ENCODE measurements at regions not wholly inside any gene's neighbourhood (a gene's known extent, or its start where the extent isn't known, plus 50 kb on each side); places are given as distances from the start of the nearest gene placed in this dataset.
"Not testable (repeated sequence)": the region's sequence is repeated elsewhere in the genome, so short reads cannot be mapped to it uniquely, and the experiment has no call there.

DNA sequence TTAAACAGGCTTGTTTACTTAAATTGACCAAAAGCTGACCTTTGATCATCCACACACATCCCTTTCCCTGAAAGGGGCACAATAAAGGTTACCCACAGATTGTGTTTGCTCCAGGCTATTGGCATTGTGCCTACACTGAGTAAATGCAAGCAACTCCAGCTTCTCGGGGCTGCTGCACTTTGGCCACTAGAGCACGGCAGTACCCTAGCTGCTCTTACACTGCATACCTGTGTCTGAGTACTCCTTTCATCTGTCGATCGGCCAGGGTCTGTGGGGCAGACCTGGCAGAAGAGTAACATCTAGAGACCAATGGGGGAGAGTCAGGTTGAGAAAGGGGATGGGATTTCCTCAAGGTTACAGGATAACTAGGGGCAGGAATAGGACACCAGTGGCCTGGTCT is 281.9 kb upstream of the NMUR2 start:
- POLR2A ChIA-PET, result no interaction called here
- CTCF ChIA-PET, result no interaction called here

DNA sequence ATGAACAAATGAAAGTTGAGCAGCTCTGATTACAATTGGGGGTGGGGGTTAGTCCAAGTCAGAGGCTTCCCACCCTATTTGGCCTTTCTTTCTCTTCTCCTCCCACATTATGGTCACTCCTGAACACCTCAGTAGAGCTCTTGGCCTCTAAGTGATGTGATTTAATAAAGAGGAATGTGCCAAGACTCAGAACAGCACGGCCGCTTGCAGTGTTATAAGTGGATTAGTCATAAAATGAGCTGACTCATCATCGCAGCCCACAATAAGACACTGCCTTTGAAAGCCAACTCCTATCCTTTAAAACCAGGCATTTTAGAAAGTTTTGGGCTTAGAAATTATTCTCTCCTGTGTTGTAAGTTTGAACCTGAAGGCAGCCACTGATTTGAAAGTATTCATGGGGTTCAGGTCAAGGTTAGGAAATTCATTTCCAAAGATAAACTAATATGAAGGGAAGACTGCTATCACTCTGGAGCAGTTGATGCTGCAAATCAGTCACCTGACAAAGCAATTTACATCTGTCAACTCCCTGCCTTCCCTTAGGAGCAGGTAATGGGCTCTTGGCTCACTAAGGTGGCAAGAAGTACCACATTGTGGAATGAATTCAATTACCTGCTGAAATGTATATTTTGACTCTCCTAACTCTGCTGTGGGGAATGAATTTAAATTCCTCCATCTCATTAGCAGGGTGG is 283.6 kb upstream of the NMUR2 start:
- ChIA-PET CTCF (no interaction called here), POLR2A (no interaction called here)

DNA sequence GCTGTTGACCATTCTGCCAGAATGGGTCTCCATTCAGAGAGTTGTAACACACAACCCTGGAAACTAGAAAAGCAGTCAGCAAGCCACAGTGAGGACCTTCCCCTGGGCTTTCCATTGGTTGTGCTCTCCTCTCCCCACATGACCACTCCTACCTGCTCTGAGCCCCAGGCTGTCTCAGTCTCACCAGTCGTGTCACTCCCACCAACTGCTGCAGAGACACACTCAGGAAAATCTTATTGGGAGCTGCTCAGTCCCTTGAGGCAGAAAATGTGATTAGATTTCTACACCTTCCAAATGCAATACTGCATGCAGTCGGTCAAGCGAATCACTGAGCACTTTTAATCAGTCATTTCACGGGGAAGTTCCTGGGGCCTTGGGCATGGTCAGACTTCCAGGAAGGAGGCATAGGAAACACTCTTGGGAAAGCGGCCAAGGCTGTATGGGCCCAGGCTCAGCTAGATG is 284.2 kb upstream of the NMUR2 start:
- POLR2A ChIA-PET, result no interaction called here
- CTCF ChIA-PET, result no interaction called here

DNA sequence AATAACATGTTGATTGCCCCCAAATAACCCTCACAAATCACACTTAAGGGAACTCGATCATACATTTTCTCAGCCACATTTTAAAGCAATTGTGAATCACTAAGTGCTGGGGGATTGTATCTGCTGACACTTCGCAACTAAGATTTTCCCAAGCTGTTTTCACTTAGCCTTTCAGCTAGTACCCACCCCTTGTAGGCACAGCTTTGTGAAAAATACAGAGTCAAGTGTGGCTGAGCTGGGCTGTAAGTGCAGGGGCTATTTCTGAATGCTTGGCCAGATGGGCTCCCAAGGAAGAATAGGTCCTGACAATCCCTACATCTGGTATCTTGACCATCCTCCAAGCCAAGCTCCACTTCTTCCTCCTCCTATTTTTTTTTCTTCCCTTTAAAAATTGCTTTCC is 289.2 kb upstream of the NMUR2 start:
- CTCF ChIA-PET, result no interaction called here

DNA sequence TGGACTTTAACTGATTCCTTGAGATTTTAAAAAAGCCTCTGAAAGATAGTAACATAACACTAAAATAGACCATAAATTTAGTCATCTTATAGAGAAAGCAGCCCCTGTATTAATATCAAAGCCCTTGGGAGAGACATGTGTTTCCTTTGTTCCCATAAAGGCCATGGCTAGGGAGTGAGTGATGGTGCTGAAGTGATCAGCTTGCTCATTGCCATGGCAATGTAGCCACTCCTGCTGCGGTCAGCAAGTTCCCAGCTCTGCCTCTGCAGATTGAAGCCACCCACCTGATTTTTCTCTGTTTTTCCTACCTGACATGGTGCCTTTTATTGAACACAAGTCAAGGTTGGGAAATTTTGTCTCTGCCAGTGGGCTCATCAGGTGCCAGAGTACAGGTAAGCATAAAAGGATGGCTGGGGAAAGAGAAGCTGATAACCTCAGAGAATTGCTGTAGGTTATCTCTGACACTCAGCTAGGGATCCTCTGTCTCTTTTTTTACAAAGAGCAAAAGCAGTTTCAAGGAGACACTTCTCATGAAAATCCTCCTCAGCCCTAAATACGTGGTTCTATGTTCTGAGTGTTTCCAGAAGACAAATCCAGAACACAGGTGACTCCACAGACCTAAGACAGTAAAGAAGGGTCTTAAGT is 296.3 kb upstream of the NMUR2 start:
- ChIA-PET CTCF (no interaction called here), POLR2A (no interaction called here)

More for the DNA sequence above, 289.2 kb upstream of the NMUR2 start:
- POLR2A ChIA-PET, result no interaction called here

DNA sequence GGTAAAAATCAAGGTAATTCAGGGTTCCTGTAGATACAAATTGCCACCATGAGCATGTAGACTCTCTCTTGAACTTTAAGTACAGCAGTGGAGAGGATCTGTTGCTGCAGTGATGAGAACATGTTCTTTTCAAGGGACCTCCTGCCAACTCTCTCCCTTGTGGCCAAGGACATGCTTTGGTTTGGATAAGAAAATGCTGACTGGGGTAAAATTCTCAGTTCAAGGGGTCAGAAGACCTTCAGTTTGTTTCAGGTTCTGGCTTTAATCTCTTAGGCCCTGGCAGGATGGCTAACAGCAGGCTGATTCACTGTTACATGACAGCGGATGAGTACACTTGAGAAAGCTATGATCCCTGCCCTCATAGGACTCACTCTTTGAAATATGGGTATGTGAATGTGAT is 299.2 kb upstream of the NMUR2 start:
- ChIA-PET CTCF (no interaction called here), POLR2A (no interaction called here)

DNA sequence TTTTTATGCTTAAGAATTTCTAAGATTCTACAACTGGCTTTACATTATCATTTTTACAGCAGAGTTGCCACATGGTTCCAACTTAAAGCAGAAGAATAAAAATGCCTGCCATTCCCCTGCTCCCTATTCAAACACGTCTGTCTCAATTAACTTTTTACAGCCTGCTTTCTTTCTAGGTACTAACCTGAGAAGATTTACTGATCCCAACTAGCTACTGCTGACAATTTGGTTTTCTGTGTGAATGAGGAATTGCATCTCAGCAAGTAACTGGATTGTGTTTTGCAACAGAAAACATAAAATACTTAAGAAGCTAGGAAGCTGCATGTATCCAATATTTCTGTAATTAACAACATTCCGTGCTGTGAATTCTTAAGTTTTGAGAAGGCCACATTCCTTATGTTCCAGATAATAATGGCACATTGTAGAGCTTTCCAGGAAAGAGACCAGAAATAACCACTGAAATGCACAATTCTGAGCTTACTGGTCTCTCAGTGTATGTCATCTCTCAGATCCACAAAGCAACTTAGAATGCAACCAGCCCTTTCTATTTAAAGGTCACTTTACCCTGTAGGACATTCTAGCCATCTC is 306.8 kb upstream of the NMUR2 start:
- POLR2A ChIA-PET, result no interaction called here

DNA sequence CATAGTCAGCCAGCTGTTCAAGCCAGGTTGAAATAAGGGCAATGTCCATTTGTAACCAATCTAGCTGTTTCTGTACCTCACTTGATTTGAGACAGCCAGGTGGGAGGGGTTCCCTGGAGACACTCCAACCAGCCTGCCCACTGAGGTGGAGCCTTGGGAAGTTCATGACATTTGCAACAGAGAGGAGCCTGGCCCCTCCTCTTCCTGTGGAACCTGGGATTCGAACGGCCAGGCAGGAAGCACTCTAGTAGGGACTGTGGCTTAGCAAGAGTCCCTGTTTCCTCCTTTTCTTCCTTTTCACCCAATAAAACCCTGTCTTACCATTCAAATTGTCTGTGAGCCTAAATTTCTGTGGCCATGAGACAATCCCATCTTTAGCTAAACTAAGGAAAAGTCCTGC is 312.3 kb upstream of the NMUR2 start:
- CTCF ChIA-PET, result no interaction called here
- POLR2A ChIA-PET, result no interaction called here

More for the DNA sequence above, 306.8 kb upstream of the NMUR2 start:
- CTCF ChIA-PET, result no interaction called here

DNA sequence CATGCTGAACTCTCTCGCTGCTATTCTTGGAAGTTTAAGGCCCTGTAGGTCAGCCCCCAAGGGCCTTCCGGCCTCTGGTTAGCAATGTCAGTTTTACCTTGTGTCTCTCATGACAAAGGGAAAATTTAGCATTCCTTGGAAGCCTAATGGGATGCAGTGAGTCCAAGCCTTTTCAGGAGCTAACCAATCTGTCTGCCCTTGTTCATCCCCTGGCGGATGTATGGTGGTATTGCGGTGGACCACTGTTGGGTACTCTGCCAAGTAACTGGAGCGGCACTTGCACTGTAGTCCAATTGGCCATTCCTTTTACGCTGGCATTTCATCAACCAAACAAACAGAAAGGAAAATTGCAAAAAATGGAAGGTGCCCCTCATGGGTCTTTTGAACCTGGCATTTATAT is 318.4 kb upstream of the NMUR2 start:
- CTCF ChIA-PET, result no interaction called here

DNA sequence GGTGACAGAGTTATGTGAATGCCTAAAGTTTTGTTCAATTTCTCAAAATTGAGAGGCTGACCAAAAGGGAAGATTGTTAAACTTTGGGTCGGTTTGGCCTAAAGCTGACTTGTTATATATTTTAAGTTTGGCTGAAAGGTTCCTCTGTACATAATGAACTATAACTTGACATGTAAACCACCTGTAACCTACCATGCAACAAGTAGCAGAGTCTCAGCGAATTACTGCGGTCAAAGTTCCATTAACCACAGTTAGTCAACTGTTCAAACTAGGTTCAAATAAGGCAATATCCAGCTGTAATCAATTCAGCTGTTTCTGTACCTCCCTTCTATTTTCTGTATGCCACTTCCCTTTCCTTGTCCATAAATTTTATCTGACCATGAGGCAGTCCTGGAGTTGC is 325.1 kb upstream of the NMUR2 start:
- CTCF ChIA-PET, result no interaction called here
- POLR2A ChIA-PET, result no interaction called here

More for the DNA sequence above, 318.4 kb upstream of the NMUR2 start:
- POLR2A ChIA-PET, result no interaction called here

DNA sequence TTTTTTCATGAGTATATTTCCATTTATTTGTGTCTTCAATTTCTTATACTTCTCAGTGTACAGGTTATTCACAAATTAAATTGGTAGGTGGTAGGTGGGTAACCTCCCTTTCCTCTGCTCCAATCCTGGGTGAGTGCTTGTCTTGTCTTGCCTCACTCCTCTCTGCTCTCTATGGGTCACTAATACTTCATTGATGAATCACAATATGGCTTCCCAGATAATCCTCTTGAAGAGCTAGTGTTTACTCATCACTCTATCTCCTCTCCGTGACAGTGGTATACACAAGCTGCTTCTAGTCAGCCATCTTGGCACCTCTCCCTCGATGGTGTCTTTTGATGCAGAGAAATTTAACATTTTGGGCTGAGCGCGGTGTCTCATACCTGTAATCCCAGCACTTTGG is 331.8 kb upstream of the NMUR2 start:
- POLR2A ChIA-PET, result no interaction called here
- CTCF ChIA-PET, result no interaction called here

DNA sequence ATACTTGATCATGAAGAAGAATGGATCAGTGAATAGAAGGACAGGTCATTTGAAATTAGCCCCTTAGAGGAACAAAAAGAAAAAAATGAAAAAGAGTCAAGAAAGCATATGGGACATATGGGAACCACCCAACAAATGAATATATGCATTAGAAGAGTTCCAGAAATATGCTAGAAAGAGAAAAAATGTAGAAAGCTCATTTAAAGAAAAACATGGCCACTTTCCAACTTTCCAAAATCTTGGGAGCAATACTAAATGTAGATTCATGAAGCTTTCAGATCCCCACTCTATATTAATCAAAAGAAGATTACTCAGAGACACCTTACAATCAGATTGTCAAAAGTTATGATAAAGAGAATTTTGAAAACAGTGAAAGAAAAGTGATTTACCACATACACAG is 334.8 kb upstream of the NMUR2 start:
- POLR2A ChIA-PET, result no interaction called here
- CTCF ChIA-PET, result no interaction called here

DNA sequence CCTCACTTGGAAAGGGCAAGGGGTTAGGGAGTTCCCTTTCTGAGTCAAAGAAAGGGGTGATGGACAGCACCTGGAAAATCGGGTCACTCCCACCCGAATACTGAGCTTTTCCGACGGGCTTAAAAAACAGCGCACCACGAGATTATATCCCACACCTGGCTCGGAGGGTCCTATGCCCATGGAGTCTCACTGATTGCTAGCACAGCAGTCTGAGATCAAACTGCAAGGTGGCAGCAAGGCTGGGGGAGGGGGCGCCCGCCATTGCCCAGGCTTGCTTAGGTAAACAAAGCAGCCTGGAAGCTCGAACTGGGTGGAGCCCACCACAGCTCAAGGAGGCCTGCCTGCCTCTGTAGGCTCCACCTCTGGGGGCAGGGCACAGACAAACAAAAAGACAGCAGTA is 336.0 kb upstream of the NMUR2 start:
- POLR2A ChIA-PET, CTCF ChIA-PET: not testable (repeated sequence)

DNA sequence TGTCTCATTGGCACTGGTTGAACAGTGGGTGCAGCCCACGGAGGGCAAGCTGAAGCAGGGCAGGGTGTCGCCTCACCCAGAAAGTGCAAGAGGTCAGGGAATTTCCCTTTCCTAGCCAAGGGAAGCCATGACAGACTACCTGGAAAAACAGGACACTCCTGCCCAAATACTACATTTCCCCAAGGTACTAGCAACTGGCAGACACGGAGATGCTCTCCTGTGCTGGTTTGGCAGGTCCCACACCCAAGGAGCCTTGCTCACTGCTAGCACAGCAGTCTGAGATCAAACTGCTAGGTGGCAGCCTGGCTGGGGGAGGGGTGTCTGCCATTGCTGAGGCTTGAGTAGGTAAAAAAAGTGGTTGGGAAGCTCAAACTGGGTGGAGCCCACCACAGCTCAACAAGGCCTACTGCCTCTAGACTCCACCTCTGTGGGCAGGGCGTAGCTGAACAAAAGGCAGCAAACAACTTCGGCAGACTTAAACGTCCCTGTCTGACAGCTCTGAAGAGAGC is 382.7 kb upstream of the NMUR2 start:
- POLR2A ChIA-PET, CTCF ChIA-PET: not testable (repeated sequence)

DNA sequence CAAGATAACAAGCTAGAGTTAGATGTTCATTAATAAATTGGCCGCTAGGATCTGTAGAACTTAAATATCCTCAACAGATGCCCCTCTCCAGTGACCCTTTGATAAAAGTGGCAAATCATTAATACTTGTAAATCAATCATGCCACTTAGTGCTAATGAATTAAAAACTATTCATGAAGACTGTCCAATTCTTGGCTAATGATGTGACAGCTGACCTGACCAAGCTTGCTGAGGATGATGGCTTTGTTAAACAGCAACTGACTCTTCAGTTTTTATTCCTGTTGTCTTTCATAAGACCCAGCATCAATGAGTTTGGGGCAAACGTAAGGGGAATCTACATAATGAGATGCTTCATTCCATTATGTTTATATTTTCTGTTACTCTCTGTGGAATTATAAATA is 396.8 kb upstream of the NMUR2 start:
- ChIA-PET CTCF (no interaction called here), POLR2A (no interaction called here)

DNA sequence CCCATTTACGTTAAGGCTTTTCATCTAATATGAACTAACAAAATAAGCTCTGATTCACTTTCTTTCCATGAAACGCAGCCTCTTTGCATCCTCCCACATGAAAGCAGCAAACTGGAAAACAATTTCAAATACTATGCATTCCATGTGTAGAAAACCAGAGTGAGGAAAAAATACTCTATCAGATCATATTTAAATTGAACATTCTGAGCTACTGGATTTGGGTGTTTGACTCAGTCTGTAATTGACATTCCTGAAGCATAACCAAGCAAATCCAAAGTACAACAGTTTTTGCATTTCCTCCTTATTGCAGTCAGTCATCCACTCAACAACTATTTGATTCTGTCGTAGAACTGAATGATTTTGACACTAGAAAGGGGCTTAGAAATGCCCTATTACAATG is 399.1 kb upstream of the NMUR2 start:
- ChIA-PET CTCF (no interaction called here), POLR2A (no interaction called here)

DNA sequence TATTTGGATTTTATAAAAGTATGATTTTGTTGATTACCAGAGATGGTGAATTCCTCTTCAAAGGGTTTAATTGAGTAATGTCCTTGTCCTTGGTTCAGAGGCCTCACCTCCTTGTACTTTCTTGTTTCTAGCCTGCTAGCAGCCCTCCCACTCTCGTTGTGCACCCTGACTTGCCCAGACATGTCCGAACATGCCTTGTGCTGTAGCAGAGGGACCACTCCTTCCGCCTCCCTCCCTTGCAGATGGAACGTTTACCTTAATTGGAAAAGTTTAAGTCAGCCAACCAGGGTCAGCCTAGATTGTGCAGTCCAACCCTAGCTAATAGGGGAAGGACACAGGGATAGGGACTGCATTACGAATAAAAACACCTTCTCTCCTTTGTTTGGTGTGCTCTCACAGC is 406.9 kb upstream of the NMUR2 start:
- CTCF ChIA-PET, result no interaction called here
- POLR2A ChIA-PET, result no interaction called here

DNA sequence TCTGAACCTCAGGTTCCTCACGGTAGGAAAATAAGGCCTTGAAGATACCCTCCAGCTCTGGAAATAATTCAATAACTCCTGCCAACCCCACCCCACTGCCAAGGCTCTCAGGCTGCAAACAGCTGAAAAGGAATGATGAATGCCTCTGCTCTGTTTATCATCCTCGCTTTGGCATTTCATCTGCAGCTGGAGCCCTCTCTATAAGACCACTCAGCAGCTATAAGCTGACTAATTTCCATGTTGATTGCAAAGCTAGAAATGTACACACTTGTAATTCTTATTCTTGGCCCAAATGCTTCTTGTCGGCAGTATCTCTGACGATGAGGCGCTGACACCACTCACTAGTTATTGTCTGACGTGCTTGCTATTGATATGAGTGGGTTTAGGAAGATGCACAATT is 408.4 kb upstream of the NMUR2 start:
- CTCF ChIA-PET, result no interaction called here
- POLR2A ChIA-PET, result no interaction called here

DNA sequence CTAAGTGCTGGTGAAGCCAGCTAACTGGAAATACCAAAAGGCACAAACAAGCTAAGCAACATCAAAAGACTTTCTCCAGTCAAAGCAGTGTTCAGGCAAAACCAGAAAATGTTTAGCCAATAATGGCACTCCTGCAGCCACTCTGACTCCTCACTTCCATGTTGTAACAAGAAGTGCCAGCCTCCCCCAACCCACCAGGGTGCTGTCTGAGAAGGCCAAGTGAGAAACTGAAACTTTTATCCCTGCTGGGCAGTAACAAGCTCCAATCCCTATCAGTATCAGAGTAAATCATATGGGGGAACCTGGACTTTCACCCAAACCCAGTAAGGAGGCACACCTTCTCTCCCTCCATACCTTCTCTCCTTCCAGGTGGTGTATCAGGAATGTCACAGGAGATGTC is 414.8 kb upstream of the NMUR2 start:
- ChIA-PET CTCF (no interaction called here), POLR2A (no interaction called here)

DNA sequence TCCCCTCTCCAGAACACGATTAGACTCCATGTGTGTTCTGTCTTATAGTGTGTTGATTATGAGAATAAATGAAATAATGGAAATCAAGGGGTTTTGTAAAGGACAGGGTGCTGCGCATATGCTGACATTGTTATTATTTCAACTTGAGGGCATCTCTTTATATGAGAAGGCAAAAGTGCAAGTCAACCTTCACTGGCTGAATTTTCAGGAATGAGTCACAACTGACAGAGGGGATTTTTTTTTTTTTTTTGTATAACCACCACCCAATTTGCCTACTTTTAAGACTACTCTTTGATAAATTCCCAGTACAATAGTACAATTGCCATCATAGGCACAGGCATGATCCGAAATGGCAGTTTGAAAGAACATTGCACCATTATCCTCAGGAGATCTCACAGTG is 419.2 kb upstream of the NMUR2 start:
- ChIA-PET POLR2A (no interaction called here), CTCF (interaction anchor here (0.5 kb wide), 1 partner anchor 316 kb away, joined by 3 read pairs; no protein-coding TSS in a partner anchor)

DNA sequence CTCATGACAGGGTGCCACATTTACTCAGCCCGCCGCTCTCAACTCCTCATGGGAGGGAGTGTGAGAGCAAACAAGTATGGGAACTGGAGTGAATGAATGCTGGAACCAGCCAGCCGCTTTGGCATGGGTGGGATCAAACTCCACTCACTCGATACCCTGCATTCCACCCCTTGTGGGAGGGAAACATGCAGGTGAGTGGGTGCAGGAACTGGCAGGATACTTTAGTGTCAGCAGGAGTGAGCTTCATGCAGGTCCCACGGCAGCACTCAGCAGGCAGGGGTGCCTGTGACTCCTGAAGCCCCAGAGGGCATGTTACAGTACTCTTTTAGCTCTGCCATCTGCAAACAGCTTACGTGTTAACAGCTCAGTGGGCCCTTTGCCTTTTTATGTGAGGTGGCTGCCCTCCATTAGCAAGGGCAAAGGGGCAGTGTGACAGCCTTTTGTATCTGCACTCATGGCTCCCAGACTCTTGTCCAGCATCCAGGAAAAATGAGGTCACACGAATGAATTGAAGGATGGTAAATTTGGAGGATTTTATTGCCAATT is 433.2 kb upstream of the NMUR2 start:
- POLR2A ChIA-PET, result no interaction called here
- CTCF ChIA-PET, result no interaction called here

DNA sequence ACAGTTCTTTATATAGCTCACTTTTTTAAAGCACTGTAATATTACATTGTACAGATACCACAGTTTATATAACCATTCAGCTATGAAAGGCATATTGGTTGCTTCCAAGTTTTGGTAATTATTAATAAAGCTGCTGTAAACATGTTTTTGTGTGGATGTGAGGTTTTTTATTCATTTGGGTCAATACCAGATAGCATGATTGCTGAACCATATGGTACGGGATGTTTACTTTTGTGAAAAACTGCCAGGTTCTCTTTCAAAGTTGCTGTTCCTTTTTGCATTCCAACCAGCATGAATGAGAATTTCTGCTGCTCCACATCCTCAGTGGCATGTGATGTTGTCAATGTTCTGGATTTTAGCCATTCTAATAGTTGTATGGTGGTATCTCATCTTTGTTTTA is 439.6 kb upstream of the NMUR2 start:
- ChIA-PET POLR2A (no interaction called here), CTCF (no interaction called here)

Measured in activated CD8-positive, alpha-beta memory T cell treated with anti-CD3 and anti-CD28 coated beads for 36 hours (primary cell).